Choroid plexus epithelial cell (primary cell): ENCODE measurements at regions not wholly inside any gene's neighbourhood (a gene's known extent, or its start where the extent isn't known, plus 50 kb on each side); places are given as distances from the start of the nearest gene placed in this dataset.
"Not testable (repeated sequence)": the region's sequence is repeated elsewhere in the genome, so short reads cannot be mapped to it uniquely, and the experiment has no call there.

Source experiments
- DNase-seq: peaks from one replicate; pipeline ENCODE4 v3.0.0-alpha.2; 2010; ENCODE audit warnings: low read depth
- H3K4me3 ChIP-seq: 2 replicates; pipeline ENCODE4 v1.5.1; 2011; ENCODE audit warnings: low read depth, mild to moderate bottlenecking, control low read depth, low read length, moderate library complexity
- CTCF ChIP-seq: conservative IDR thresholded peaks from 2 replicates; pipeline ENCODE4 v1.5.1; 2011; ENCODE audit warnings: low read depth, mild to moderate bottlenecking, control low read depth, inconsistent platforms, low read length, moderate library complexity

GRCh38 chr5:97508864-97509263 is 325.8 kb upstream of the RIOK2 start:
- no peak overlapping the region for H3K4me3 ChIP-seq
- DNase-seq = no peak
- no peak for TF ChIP-seq CTCF

- DNase-seq, H3K4me3 ChIP-seq: not testable (repeated sequence)
These were observed 336.5 kb upstream of the RIOK2 start for GRCh38 chr5:97519565-97519964.

- H3K4me3 ChIP-seq, DNase-seq: not testable (repeated sequence)
These were observed 340.3 kb upstream of the RIOK2 start for GRCh38 chr5:97523336-97523735.

- no peak for DNase-seq
- TF ChIP-seq CTCF = no peak
These were observed 342.7 kb upstream of the RIOK2 start for GRCh38 chr5:97525780-97526179.

GRCh38 chr5:97528941-97529340 is 345.9 kb upstream of the RIOK2 start:
- DNase-seq = peak; percentile 52
- no peak overlapping the region for H3K4me3 ChIP-seq

More at GRCh38 chr5:97525780-97526179, 342.7 kb upstream of the RIOK2 start:
- H3K4me3 ChIP-seq = no peak overlapping the region

GRCh38 chr5:97529354-97529985 is 346.4 kb upstream of the RIOK2 start:
- H3K4me3 ChIP-seq = no peak overlapping the region
- no peak for TF ChIP-seq CTCF
- peak; percentile 7 for DNase-seq

More at GRCh38 chr5:97528941-97529340, 345.9 kb upstream of the RIOK2 start:
- TF ChIP-seq CTCF = no peak

- no peak for DNase-seq
- no peak for TF ChIP-seq CTCF
- no peak overlapping the region for H3K4me3 ChIP-seq
These were observed 348.5 kb upstream of the RIOK2 start for GRCh38 chr5:97531549-97531948.

GRCh38 chr5:97534166-97534565 is 351.1 kb upstream of the RIOK2 start:
- DNase-seq = peak; percentile 97
- no peak overlapping the region for H3K4me3 ChIP-seq
- peak; percentile 82 for TF ChIP-seq CTCF
